Fibroblast of villous mesenchyme (primary cell): ENCODE measurements at regions not wholly inside any gene's neighbourhood (a gene's known extent, or its start where the extent isn't known, plus 50 kb on each side); places are given as distances from the start of the nearest gene placed in this dataset.

Experiments used
- DNase-seq: peaks from one replicate; pipeline ENCODE4 v3.0.0-alpha.2; 2010; ENCODE audit warnings: low read depth
- H3K4me3 ChIP-seq: 2 replicates; pipeline ENCODE4 v1.5.1; 2011; ENCODE audit warnings: low read depth, mild to moderate bottlenecking, low read length
- TF ChIP-seq, protein P1 (sequence below): IDR thresholded peaks from 2 replicates; pipeline ENCODE4 v1.5.1; 2012; ENCODE audit warnings: low read depth, mild to moderate bottlenecking, low read length; ENCODE audit not compliant: insufficient read depth

- H3K4me3 ChIP-seq, result no peak overlapping the region
- TF ChIP-seq, protein P1, sequence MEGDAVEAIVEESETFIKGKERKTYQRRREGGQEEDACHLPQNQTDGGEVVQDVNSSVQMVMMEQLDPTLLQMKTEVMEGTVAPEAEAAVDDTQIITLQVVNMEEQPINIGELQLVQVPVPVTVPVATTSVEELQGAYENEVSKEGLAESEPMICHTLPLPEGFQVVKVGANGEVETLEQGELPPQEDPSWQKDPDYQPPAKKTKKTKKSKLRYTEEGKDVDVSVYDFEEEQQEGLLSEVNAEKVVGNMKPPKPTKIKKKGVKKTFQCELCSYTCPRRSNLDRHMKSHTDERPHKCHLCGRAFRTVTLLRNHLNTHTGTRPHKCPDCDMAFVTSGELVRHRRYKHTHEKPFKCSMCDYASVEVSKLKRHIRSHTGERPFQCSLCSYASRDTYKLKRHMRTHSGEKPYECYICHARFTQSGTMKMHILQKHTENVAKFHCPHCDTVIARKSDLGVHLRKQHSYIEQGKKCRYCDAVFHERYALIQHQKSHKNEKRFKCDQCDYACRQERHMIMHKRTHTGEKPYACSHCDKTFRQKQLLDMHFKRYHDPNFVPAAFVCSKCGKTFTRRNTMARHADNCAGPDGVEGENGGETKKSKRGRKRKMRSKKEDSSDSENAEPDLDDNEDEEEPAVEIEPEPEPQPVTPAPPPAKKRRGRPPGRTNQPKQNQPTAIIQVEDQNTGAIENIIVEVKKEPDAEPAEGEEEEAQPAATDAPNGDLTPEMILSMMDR, result no peak
- DNase-seq, result no peak
Observed at GRCh38 chr2:56444339-56444738, 260.5 kb downstream of the CCDC85A start.

GRCh38 chr2:56448403-56449001 is 264.7 kb downstream of the CCDC85A start:
- TF ChIP-seq, protein P1, result no peak
- peak; percentile 17 for DNase-seq
- no peak overlapping the region for H3K4me3 ChIP-seq

GRCh38 chr2:56449002-56449431 is 265.2 kb downstream of the CCDC85A start:
- DNase-seq, result peak; percentile 13
- TF ChIP-seq, protein P1, result no peak
- H3K4me3 ChIP-seq, result no peak overlapping the region

DNA sequence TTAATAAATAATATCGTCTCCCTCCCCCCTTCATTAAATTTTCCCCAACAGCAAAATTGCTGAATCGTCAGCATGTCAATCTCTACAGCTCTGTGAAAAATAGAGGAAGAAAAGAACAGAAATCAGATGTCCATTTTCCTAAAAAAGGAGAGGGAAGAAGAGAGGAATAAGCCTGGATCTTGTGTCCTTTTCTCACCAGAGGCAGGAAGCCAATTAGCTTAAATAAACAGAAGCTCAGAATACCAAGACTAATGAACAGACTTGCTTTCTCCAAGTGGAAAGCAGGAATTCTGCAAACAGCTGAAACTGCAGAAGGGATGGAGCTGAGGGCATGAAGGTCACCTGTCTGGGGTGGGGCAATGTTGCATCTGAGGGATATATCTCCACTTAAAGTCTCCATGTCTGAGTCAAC is 265.7 kb downstream of the CCDC85A start:
- H3K4me3 ChIP-seq, result no peak overlapping the region
- TF ChIP-seq, protein P1, result no peak
- no peak for DNase-seq

- TF ChIP-seq, protein P1, result no peak
- no peak overlapping the region for H3K4me3 ChIP-seq
- no peak for DNase-seq
Observed at GRCh38 chr2:56450047-56450446, 266.3 kb downstream of the CCDC85A start.

GRCh38 chr2:56450772-56451171 is 267.0 kb downstream of the CCDC85A start:
- TF ChIP-seq, protein P1, result no peak
- no peak for DNase-seq
- H3K4me3 ChIP-seq, result no peak overlapping the region

GRCh38 chr2:56455642-56456041 is 271.9 kb downstream of the CCDC85A start:
- TF ChIP-seq, protein P1, result no peak
- no peak for DNase-seq
- H3K4me3 ChIP-seq, result no peak overlapping the region
